GM12878 (cell line): ENCODE measurements at regions not wholly inside any gene's neighbourhood (a gene's known extent, or its start where the extent isn't known, plus 50 kb on each side); places are given as distances from the start of the nearest gene placed in this dataset.

Experiments
- ATAC-seq: fragments of 200-7000 bp; cut with Tn5 transposase; 3 replicates; pipeline ENCODE4 v1.9.1; 2020; ENCODE audit warnings: mild to moderate bottlenecking, moderate library complexity
- BruUV-seq: library from RNA; stranded (reverse); fragments of 400-500 nt; replicated peaks from 2 replicates; lab custom pipeline; 2021; lab: Mats Ljungman, UMichigan
- CTCF ChIA-PET: fragments of 300-600 bp; sonication (Branson Sonifier 250); formaldehyde crosslinking; extraction: SDS; loops from one replicate; lab custom pipeline; 2021; ENCODE audit warnings: inconsistent platforms; lab: Yijun Ruan, JAX
- POLR2A ChIA-PET: fragments of 350-600 bp; formaldehyde crosslinking; extraction: SDS; loops from one replicate; lab custom pipeline; 2021; ENCODE audit warnings: inconsistent platforms; lab: Charles Lee
- RAD21 ChIA-PET: fragments of 300-600 bp; sonication (Branson Sonifier 250); formaldehyde crosslinking; loops from one replicate; lab custom pipeline; 2023; ENCODE audit warnings: antibody characterized with exemption; ENCODE audit not compliant: unreplicated experiment; lab: Charles Lee
- SMC1A ChIA-PET: fragments of 300-600 bp; sonication (Branson Sonifier 250); formaldehyde crosslinking; loops from one replicate; lab custom pipeline; 2023; ENCODE audit not compliant: unreplicated experiment, uncharacterized antibody; lab: Charles Lee
- DNase-seq: peaks from one replicate; pipeline ENCODE4 v3.0.0-alpha.2; 2011; ENCODE audit warnings: low read depth, low spot score
- FAIRE-seq: peaks from 3 replicates; lab custom pipeline; 2011; peaks lifted over from hg19 to GRCh38; lab: Jason Lieb, UNC
- H2AFZ ChIP-seq: 2 replicates; pipeline ENCODE4 v1.6.0; 2011; ENCODE audit warnings: low read depth, low read length, control low read depth; ENCODE audit not compliant: control insufficient read depth
- H3K27ac ChIP-seq: 2 replicates; pipeline ENCODE4 v1.5.1; 2011; ENCODE audit warnings: control low read depth; ENCODE audit not compliant: control insufficient read depth, insufficient read depth
- H3K27me3 ChIP-seq, 2 experiments: replicated peaks in 1 of 2; 2 replicates each; pipeline versions ENCODE4 v1.6.0 to v1.6.1; 2011; ENCODE audit warnings: low read length in 1 of 2; ENCODE audit not compliant: control insufficient read depth in 2 of 2, insufficient read depth in 2 of 2
- H3K36me3 ChIP-seq, 2 experiments: 2 replicates each; pipeline ENCODE4 v1.5.1; 2011; ENCODE audit warnings: low read length in 1 of 2; ENCODE audit not compliant: control insufficient read depth in 2 of 2, insufficient read depth in 2 of 2
- H3K4me1 ChIP-seq: 2 replicates; pipeline ENCODE4 v1.6.1; 2011; ENCODE audit warnings: mild to moderate bottlenecking, low read length, moderate library complexity, mixed read lengths; ENCODE audit not compliant: control insufficient read depth, insufficient read depth
- H3K4me2 ChIP-seq: 2 replicates; pipeline ENCODE4 v1.6.0; 2011; ENCODE audit warnings: control low read depth; ENCODE audit not compliant: control insufficient read depth, insufficient read depth
- H3K4me3 ChIP-seq: fragments of 200-600 bp; sonication (generic); 2 replicates; pipeline ENCODE4 v1.5.1; 2016
- H3K79me2 ChIP-seq: 2 replicates; pipeline ENCODE4 v1.6.0; 2011; ENCODE audit warnings: low read length; ENCODE audit not compliant: control insufficient read depth, insufficient read depth
- H3K9ac ChIP-seq: 2 replicates; pipeline ENCODE4 v1.8.0; 2011; ENCODE audit warnings: low read length, control low read depth, mixed read lengths; ENCODE audit not compliant: control insufficient read depth, insufficient read depth
- H3K9me3 ChIP-seq: replicated peaks from 3 replicates; pipeline ENCODE4 v1.5.1; 2011; ENCODE audit warnings: mild to moderate bottlenecking, low read length; ENCODE audit not compliant: control insufficient read depth, insufficient read depth
- H4K20me1 ChIP-seq: 2 replicates; pipeline ENCODE4 v1.6.0; 2011; ENCODE audit not compliant: control insufficient read depth, insufficient read depth
- BACH1 ChIP-seq: fragments of 450-650 bp; IDR thresholded peaks from 2 replicates; pipeline ENCODE4 v1.6.1; 2017; ENCODE audit warnings: mild to moderate bottlenecking, borderline replicate concordance
- CHD1 ChIP-seq: IDR thresholded peaks from 2 replicates; pipeline ENCODE4 v1.6.1; 2012; ENCODE audit warnings: low read depth, low read length, improper control_type of control experiment
- IRF3 ChIP-seq: fragments of 450-650 bp; IDR thresholded peaks from 2 replicates; pipeline ENCODE4 v1.6.1; 2014; ENCODE audit warnings: mild to moderate bottlenecking
- JUNB ChIP-seq: IDR thresholded peaks from 2 replicates; pipeline ENCODE4 v1.6.1; 2016; ENCODE audit warnings: antibody characterized with exemption, mild to moderate bottlenecking
- JUND ChIP-seq: IDR thresholded peaks from 2 replicates; pipeline ENCODE4 v1.6.1; 2012; ENCODE audit warnings: low read depth, mild to moderate bottlenecking, low read length, improper control_type of control experiment, moderate library complexity
- MXI1 ChIP-seq: fragments of 150-350 bp; IDR thresholded peaks from 2 replicates; pipeline ENCODE4 v1.6.1; 2011; ENCODE audit warnings: low read depth, mild to moderate bottlenecking, inconsistent platforms, low read length, improper control_type of control experiment
- MYB ChIP-seq: fragments of 150-350 bp; IDR thresholded peaks from 2 replicates; pipeline ENCODE4 v1.6.1; 2014; ENCODE audit warnings: mild to moderate bottlenecking, low read depth, low read length, borderline replicate concordance
- MYC ChIP-seq: IDR thresholded peaks from 2 replicates; pipeline ENCODE4 v1.6.1; 2011; ENCODE audit warnings: mild to moderate bottlenecking, low read length, moderate library complexity, inconsistent platforms; ENCODE audit not compliant: insufficient read depth, insufficient replicate concordance, insufficient read length, severe bottlenecking
- NFYB ChIP-seq: IDR thresholded peaks from 2 replicates; pipeline ENCODE4 v1.6.1; 2011; ENCODE audit warnings: low read depth, mild to moderate bottlenecking, low read length, improper control_type of control experiment, moderate library complexity; ENCODE audit not compliant: insufficient read depth
- NR2C1 ChIP-seq: fragments of 450-650 bp; IDR thresholded peaks from 2 replicates; pipeline ENCODE4 v1.6.1; 2017; ENCODE audit warnings: antibody characterized with exemption, mild to moderate bottlenecking, moderate library complexity
- PKNOX1 ChIP-seq: fragments of 450-650 bp; IDR thresholded peaks from 2 replicates; pipeline ENCODE4 v1.6.1; 2016; ENCODE audit warnings: mild to moderate bottlenecking
- RFX5 ChIP-seq: IDR thresholded peaks from 2 replicates; pipeline ENCODE4 v1.6.1; 2011; ENCODE audit warnings: low read depth, low read length, improper control_type of control experiment
- TCF3 ChIP-seq: IDR thresholded peaks from 2 replicates; pipeline ENCODE4 v1.6.1; 2012; ENCODE audit warnings: low read depth, mild to moderate bottlenecking, low read length, borderline replicate concordance; ENCODE audit not compliant: insufficient read depth
- USF1 ChIP-seq: IDR thresholded peaks from 2 replicates; pipeline ENCODE4 v1.6.1; 2011; ENCODE audit warnings: borderline replicate concordance, low read depth, mild to moderate bottlenecking, moderate library complexity, mixed read lengths, low read length; ENCODE audit not compliant: insufficient read depth; ENCODE audit errors: extremely low read length
- ZBTB11 ChIP-seq: fragments of 450-650 bp; formaldehyde crosslinking; IDR thresholded peaks from 2 replicates; pipeline ENCODE4 v1.5.0; 2022; ENCODE audit warnings: mild to moderate bottlenecking, missing genetic modification characterization
- ZNF24 ChIP-seq: fragments of 450-650 bp; IDR thresholded peaks from 2 replicates; pipeline ENCODE4 v1.6.1; 2017; ENCODE audit warnings: antibody characterized with exemption, mild to moderate bottlenecking
- WGBS: methylation state at CpG from one replicate; pipeline ENCODE4 v1.1.6; 2016; ENCODE audit warnings: low lambda C conversion rate; ENCODE audit not compliant: insufficient replicate concordance, insufficient coverage; ENCODE audit errors: missing lambda C conversion rate; 5-methylcytosine and 5-hydroxymethylcytosine counted together
- in situ Hi-C: fragments of 300-500 bp; cut with MboI; formaldehyde crosslinking; loops from 9 replicates; pipeline ENCODE4 v1.14.3; 2018; ENCODE audit warnings: mixed read lengths
- intact Hi-C: fragments of 100-400 bp; cut with micrococcal nuclease; formaldehyde crosslinking; loops from one replicate; pipeline ENCODE4 v1.14.2; 2022; ENCODE audit not compliant: unreplicated experiment

GRCh38 chr5:162214551-162214950, 147.0 kb downstream of the GABRG2 start (continued):
- TF ChIP-seq ZBTB11 (CRISPR knock-in tag) (no peak), CHD1 (no peak), JUND (no peak)

GRCh38 chr5:162217037-162217436, 149.5 kb downstream of the GABRG2 start:
- no TSS peak for BruUV-seq
- Histone ChIP-seq H3K79me2 (no peaks in the 10 kb centered on the region), H3K4me1 (no peaks in the 10 kb centered on the region), H3K4me3 (no peak overlapping the region), H3K9ac (no peak overlapping the region), H3K4me2 (no peak overlapping the region), H4K20me1 (no peaks in the 10 kb centered on the region), H2AFZ (no peak overlapping the region), H3K36me3 (no peaks in the 10 kb centered on the region), H3K9me3 (no peaks in the 10 kb centered on the region), H3K27ac (no peak overlapping the region), H3K27me3 (no peaks in the 10 kb centered on the region)
- SMC1A ChIA-PET, result interaction anchor here (1.2 to 1.6 kb wide), 3 partner anchors 8 to 31 kb away, joined by 3 to 7 read pairs (median 3); no protein-coding TSS in a partner anchor
- POLR2A ChIA-PET, result interaction anchor here (0.7 kb wide), 1 partner anchor 13 kb away, joined by 3 read pairs; no protein-coding TSS in a partner anchor
- ATAC-seq (no peak), DNase-seq (no peak), FAIRE-seq (no peak)
- WGBS, result 56% methylated on average over 1 of the region's 1 CpG
- intact Hi-C loops (no loop called here), in situ Hi-C loops (no loop called here)
- CTCF ChIA-PET, result no interaction called here
- RAD21 ChIA-PET, result interaction anchor here (1.1 to 1.6 kb wide), 2 partner anchors 10 to 14 kb away, joined by 3 to 4 read pairs; no protein-coding TSS in a partner anchor
- TF ChIP-seq BACH1 (no peak), MYC (no peak), JUNB (no peak), JUND (no peak), NFYB (no peak), ZNF24 (no peak), USF1 (no peak), PKNOX1 (no peak), RFX5 (no peak), MYB (no peak), TCF3 (no peak), MXI1 (no peak), IRF3 (no peak), NR2C1 (no peak)
